ENCODE measurements at regions not wholly inside any gene's neighbourhood (a gene's known extent, or its start where the extent isn't known, plus 50 kb on each side); places are given as distances from the start of the nearest gene placed in this dataset.
A peak's percentile ranks its signal among the peaks of the same experiment; 100 is the strongest.

DNA sequence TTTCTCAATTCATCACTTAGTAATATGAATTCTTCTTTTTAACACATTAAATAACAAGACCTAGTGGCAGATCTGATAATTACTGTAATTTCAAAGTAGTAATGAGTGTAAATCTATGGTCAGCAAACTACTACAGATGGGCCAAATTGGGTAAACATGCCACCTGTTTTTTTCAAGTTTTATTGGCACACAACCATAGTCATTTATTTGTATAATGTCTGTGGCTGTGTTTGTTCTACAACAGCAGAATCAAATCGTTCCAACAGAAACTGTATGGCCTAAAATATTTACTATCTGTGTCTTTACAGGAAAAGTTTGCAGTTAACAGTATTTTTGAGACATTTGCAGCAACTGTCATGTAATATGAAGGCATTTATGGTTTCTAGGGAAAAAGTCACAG is 86.1 kb upstream of the EYA2 start:
- Mint-ChIP-seq H3K27ac (no peak overlapping the region), H3K4me1 (no peaks in the 10 kb centered on the region), H3K9me3 (no peaks in the 10 kb centered on the region), H3K27me3 (peaks cover 8 to 52% of the 10 kb centered on the region in 2 donors), H3K36me3 (no peaks in the 10 kb centered on the region), H3K4me3 (no peak overlapping the region)
- H3K9me3 ChIP-seq (ENCODE audit: low read length): no peaks in the 10 kb centered on the region
- H3K36me3 ChIP-seq (ENCODE audit: insufficient read depth, low read length): no peaks in the 10 kb centered on the region
- ChIA-PET POLR2A (no interaction called here), CTCF (no interaction called here)
- no peaks in the 10 kb centered on the region for H3K4me1 ChIP-seq (ENCODE audit: insufficient read depth, low read length)
- no peak overlapping the region for H3K27ac ChIP-seq (ENCODE audit: low read depth, low read length)
- DNase-seq: no peak
- no peaks in the 10 kb centered on the region for H3K27me3 ChIP-seq (ENCODE audit: insufficient read depth, low read length, poor library complexity, severe bottlenecking)
- H3K4me3 ChIP-seq (ENCODE audit: low read length): no peak overlapping the region

DNA sequence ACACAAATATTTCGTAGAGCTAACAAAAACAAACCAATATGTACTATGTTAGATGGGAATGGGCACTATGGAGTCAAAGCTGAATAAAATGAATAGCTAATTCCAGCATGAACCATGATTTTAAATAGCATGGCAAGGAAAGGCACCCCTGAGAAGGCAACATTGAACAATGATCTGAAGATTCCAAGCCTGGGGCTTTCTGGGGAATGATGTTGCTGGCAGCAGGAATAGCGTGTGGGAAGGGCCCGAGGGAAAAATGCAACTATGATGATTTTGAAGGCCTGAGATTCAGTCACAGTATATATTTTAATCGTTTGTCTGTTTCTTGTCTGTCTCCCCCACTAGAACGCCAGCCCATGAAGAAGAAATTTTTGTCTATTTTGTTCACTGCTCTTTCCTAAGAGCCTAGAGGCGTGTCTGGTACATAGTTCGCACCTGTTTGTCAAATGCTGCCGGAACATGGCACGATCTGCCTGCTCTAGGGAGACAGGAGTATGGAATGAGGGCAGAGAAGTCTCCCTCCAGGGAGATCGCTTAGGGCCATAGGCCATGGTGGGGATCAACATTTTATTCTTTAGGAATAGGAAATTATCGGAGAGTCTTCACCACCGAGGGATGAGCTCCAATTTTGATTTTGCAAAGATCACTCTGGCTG is 84.8 kb upstream of the EYA2 start:
- no peaks in the 10 kb centered on the region for H3K4me1 ChIP-seq (ENCODE audit: insufficient read depth, low read length)
- ChIA-PET CTCF (no interaction called here), POLR2A (no interaction called here)
- H3K36me3 ChIP-seq (ENCODE audit: insufficient read depth, low read length): no peaks in the 10 kb centered on the region
- DNase-seq: no peak
- H3K27me3 ChIP-seq (ENCODE audit: insufficient read depth, low read length, poor library complexity, severe bottlenecking): no peaks in the 10 kb centered on the region
- Mint-ChIP-seq H3K36me3 (no peaks in the 10 kb centered on the region), H3K4me3 (no peak overlapping the region), H3K9me3 (no peaks in the 10 kb centered on the region), H3K27ac (no peak overlapping the region), H3K4me1 (no peaks in the 10 kb centered on the region), H3K27me3 (peaks cover 8 to 48% of the 10 kb centered on the region in 2 donors)
- no peaks in the 10 kb centered on the region for H3K9me3 ChIP-seq (ENCODE audit: low read length)
- no peak overlapping the region for H3K27ac ChIP-seq (ENCODE audit: low read depth, low read length)
- no peak overlapping the region for H3K4me3 ChIP-seq (ENCODE audit: low read length)

DNA sequence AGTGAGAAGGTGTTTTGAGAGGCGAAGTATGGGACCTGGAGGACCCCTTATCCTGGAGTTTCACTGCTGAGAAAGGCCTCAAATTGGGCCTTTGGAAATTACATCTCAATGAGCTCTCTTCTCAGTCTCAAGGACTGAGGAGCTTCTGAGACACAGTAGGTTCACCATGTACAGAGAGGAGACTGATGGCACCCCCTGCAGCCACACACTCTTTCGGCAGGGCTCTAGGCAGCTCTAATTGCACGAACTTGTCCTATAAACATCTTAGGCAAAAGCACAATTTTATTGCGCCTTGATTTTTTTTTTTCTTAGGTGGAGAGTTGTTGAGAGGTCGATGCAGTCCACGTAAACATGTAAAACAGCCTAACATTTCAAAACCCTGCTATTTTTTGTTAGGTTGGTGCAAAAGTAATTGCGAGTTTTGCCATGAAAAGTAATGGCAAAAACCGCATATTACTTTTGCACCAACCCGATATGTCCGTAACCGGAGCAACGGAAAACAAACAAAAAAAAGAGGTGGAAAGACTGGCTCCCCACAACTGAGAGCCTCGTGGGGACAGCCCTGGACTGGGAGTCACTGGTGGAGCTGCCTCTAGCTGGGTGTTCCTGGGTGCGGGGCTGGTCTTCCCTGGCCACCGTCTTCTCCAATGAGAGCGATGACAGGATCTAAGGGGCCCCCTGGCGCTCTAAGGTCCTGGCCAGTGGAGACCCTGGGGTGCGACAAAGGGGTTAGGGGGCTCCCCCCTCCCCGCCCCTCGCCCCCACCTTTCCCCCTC is 84.0 kb upstream of the EYA2 start:
- CTCF ChIA-PET: no interaction called here
- Histone ChIP-seq H3K9me3 (ENCODE audit: low read length) (no peaks in the 10 kb centered on the region), H3K36me3 (ENCODE audit: insufficient read depth, low read length) (no peaks in the 10 kb centered on the region), H3K27me3 (ENCODE audit: insufficient read depth, low read length, poor library complexity, severe bottlenecking) (no peaks in the 10 kb centered on the region), H3K4me1 (ENCODE audit: insufficient read depth, low read length) (no peaks in the 10 kb centered on the region), H3K4me3 (ENCODE audit: low read length) (no peak overlapping the region), H3K27ac (ENCODE audit: low read depth, low read length) (no peak overlapping the region)
- Mint-ChIP-seq H3K27ac (no peak overlapping the region), H3K9me3 (no peaks in the 10 kb centered on the region), H3K27me3 (peaks cover 6 to 47% of the 10 kb centered on the region in 2 donors), H3K4me1 (no peaks in the 10 kb centered on the region), H3K36me3 (no peaks in the 10 kb centered on the region), H3K4me3 (no peak overlapping the region)
- POLR2A ChIA-PET: no interaction called here
- DNase-seq: no peak

GRCh38 chr20:46811224-46812084 is 83.2 kb upstream of the EYA2 start:
- no peak overlapping the region for H3K27ac Mint-ChIP-seq
- ChIA-PET CTCF (no interaction called here), POLR2A (no interaction called here)
- H3K4me3 Mint-ChIP-seq: no peak overlapping the region
- no peaks in the 10 kb centered on the region for H3K9me3 ChIP-seq (ENCODE audit: low read length)
- no peaks in the 10 kb centered on the region for H3K36me3 ChIP-seq (ENCODE audit: insufficient read depth, low read length)
- no peak overlapping the region for H3K27ac ChIP-seq (ENCODE audit: low read depth, low read length)
- H3K4me1 Mint-ChIP-seq: no peaks in the 10 kb centered on the region
- H3K4me1 ChIP-seq (ENCODE audit: insufficient read depth, low read length): no peaks in the 10 kb centered on the region
- no peaks in the 10 kb centered on the region for H3K36me3 Mint-ChIP-seq
- no peaks in the 10 kb centered on the region for H3K27me3 ChIP-seq (ENCODE audit: insufficient read depth, low read length, poor library complexity, severe bottlenecking)
- no peak overlapping the region for H3K4me3 ChIP-seq (ENCODE audit: low read length)
- DNase-seq: no peak
- peaks cover 9 to 47% of the 10 kb centered on the region in 2 donors for H3K27me3 Mint-ChIP-seq
- H3K9me3 Mint-ChIP-seq: no peaks in the 10 kb centered on the region

GRCh38 chr20:46814366-46815232 is 80.0 kb upstream of the EYA2 start:
- no peak overlapping the region for H3K27ac ChIP-seq (ENCODE audit: low read depth, low read length)
- ChIA-PET POLR2A (no interaction called here), CTCF (interaction anchor here (0.7 kb wide), 1 partner anchor 138 kb away, joined by 3 read pairs; no protein-coding TSS in a partner anchor)
- no peak for DNase-seq
- Mint-ChIP-seq H3K27ac (peak overlapping the region in 1 of 8 donors; percentile 29), H3K36me3 (no peaks in the 10 kb centered on the region), H3K4me1 (no peaks in the 10 kb centered on the region), H3K27me3 (peaks cover 9 to 45% of the 10 kb centered on the region in 2 donors), H3K9me3 (no peaks in the 10 kb centered on the region), H3K4me3 (no peak overlapping the region)
- no peaks in the 10 kb centered on the region for H3K9me3 ChIP-seq (ENCODE audit: low read length)
- no peaks in the 10 kb centered on the region for H3K4me1 ChIP-seq (ENCODE audit: insufficient read depth, low read length)
- no peaks in the 10 kb centered on the region for H3K36me3 ChIP-seq (ENCODE audit: insufficient read depth, low read length)
- no peaks in the 10 kb centered on the region for H3K27me3 ChIP-seq (ENCODE audit: insufficient read depth, low read length, poor library complexity, severe bottlenecking)
- H3K4me3 ChIP-seq (ENCODE audit: low read length): no peak overlapping the region

DNA sequence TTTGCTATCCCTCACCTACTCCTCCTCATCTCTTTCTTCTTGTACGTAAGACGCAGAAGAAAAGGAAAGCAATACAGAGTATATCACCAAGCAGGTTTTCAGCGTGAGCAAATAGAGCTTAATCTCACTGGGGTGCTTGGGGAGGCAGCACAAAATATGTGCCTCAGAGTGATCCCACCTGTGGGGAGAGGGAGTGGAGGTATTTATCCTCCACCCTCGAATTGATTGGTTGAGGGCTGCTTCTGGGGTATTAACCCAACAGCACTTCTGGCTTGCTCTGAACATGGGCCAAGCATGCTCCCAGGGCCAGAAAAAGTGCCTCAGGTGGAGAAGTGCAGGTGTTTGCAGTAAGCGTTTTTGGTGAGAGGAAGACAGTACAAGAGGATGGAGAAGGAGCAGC is 78.5 kb upstream of the EYA2 start:
- no peaks in the 10 kb centered on the region for H3K27me3 ChIP-seq (ENCODE audit: insufficient read depth, low read length, poor library complexity, severe bottlenecking)

GRCh38 chr20:46816886-46817638 is 77.6 kb upstream of the EYA2 start:
- no peaks in the 10 kb centered on the region for H3K36me3 ChIP-seq (ENCODE audit: insufficient read depth, low read length)
- no peaks in the 10 kb centered on the region for H3K4me1 ChIP-seq (ENCODE audit: insufficient read depth, low read length)
- no peak for DNase-seq
- Mint-ChIP-seq H3K27me3 (peaks cover 5 to 31% of the 10 kb centered on the region in 2 donors), H3K9me3 (no peaks in the 10 kb centered on the region), H3K4me1 (no peaks in the 10 kb centered on the region), H3K36me3 (no peaks in the 10 kb centered on the region), H3K27ac (no peak overlapping the region), H3K4me3 (no peak overlapping the region)
- no peaks in the 10 kb centered on the region for H3K27me3 ChIP-seq (ENCODE audit: insufficient read depth, low read length, poor library complexity, severe bottlenecking)
- no peak overlapping the region for H3K4me3 ChIP-seq (ENCODE audit: low read length)
- CTCF ChIA-PET: no interaction called here
- H3K9me3 ChIP-seq (ENCODE audit: low read length): no peaks in the 10 kb centered on the region
- H3K27ac ChIP-seq (ENCODE audit: low read depth, low read length): no peak overlapping the region
- POLR2A ChIA-PET: no interaction called here

More for the DNA sequence above, 78.5 kb upstream of the EYA2 start:
- no peaks in the 10 kb centered on the region for H3K36me3 Mint-ChIP-seq
- no peaks in the 10 kb centered on the region for H3K9me3 ChIP-seq (ENCODE audit: low read length)
- H3K36me3 ChIP-seq (ENCODE audit: insufficient read depth, low read length): no peaks in the 10 kb centered on the region
- H3K27ac ChIP-seq (ENCODE audit: low read depth, low read length): no peak overlapping the region
- no peaks in the 10 kb centered on the region for H3K4me1 Mint-ChIP-seq
- H3K4me3 ChIP-seq (ENCODE audit: low read length): no peak overlapping the region
- H3K27me3 Mint-ChIP-seq: peaks cover 5 to 37% of the 10 kb centered on the region in 2 donors
- H3K4me3 Mint-ChIP-seq: no peak overlapping the region
- DNase-seq: no peak
- CTCF ChIA-PET: no interaction called here
- no peaks in the 10 kb centered on the region for H3K4me1 ChIP-seq (ENCODE audit: insufficient read depth, low read length)
- no peaks in the 10 kb centered on the region for H3K9me3 Mint-ChIP-seq
- H3K27ac Mint-ChIP-seq: no peak overlapping the region
- POLR2A ChIA-PET: no interaction called here
